SK-N-MC (cell line): ENCODE measurements at regions not wholly inside any gene's neighbourhood (a gene's known extent, or its start where the extent isn't known, plus 50 kb on each side); places are given as distances from the start of the nearest gene placed in this dataset.

Experiments used
- EZH2 ChIP-seq: fragments of 200-600 bp; sonication (generic); IDR thresholded peaks from one replicate; pipeline ENCODE4 v1.6.1; 2017; ENCODE audit warnings: antibody characterized with exemption
- FOXP2 ChIP-seq: optimal IDR thresholded peaks from 2 replicates; pipeline ENCODE3; 2011; ENCODE audit warnings: mild to moderate bottlenecking, moderate library complexity; ENCODE audit not compliant: insufficient read depth; ENCODE audit errors: extremely low read length, control extremely low read depth
- POLR2AphosphoS5 ChIP-seq: IDR thresholded peaks from 2 replicates; pipeline ENCODE4 v1.6.1; 2012; ENCODE audit warnings: mild to moderate bottlenecking, low read depth, low read length, borderline replicate concordance

DNA sequence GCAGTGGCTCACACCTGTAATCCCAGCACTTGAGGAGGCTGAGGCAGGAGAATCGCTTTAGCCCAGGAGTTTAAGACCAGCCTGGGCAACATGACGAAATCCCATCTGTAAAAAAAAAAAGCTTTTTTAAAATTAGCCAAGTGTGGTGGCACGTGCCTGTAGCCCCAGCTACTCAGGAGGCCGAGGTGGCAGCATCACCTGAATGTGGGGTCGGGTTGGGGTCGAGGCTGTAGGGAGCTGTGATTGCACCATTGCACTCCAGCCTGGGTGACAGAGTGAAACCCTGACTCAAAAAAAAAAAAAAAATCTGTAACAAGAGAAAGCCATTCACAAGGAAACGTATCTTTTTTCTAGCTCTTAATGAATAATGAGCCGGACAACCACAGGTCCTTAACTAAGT, 74.7 kb upstream of the DLG1 start:
- TF ChIP-seq EZH2 (no peak), POLR2AphosphoS5 (no peak), FOXP2 (no peak)
